ENCODE measurements at regions not wholly inside any gene's neighbourhood (a gene's known extent, or its start where the extent isn't known, plus 50 kb on each side); places are given as distances from the start of the nearest gene placed in this dataset.

GRCh38 chr18:43622024-43622423 is 344.7 kb upstream of the SYT4 start:
- H4K20me1 ChIP-seq (ENCODE audit: control insufficient read depth, insufficient read depth, low read length, poor library complexity, severe bottlenecking), result no peaks in the 10 kb centered on the region
- no peaks in the 10 kb centered on the region for H3K4me1 Mint-ChIP-seq
- no peak overlapping the region for H3K9ac ChIP-seq (ENCODE audit: low read length)
- ChIA-PET POLR2A (no interaction called here), CTCF (interaction anchor here (0.8 to 7.5 kb wide), 6 partner anchors 14 to 1763 kb away, joined by 3 to 191 read pairs (median 4); no protein-coding TSS in a partner anchor)
- no peak overlapping the region for H3K27ac ChIP-seq (ENCODE audit: low read length in 2 of 2)
- no peaks in the 10 kb centered on the region for H3K4me1 ChIP-seq (ENCODE audit: control insufficient read depth in 2 of 2, insufficient read depth in 2 of 2, low read length in 2 of 2)
- H3K36me3 ChIP-seq (replicated peaks in 1 of 2; ENCODE audit: control extremely low read depth in 1 of 2, control insufficient read depth in 1 of 2, extremely low read depth in 1 of 2, insufficient read depth in 2 of 2, low read length in 1 of 2), result no peaks in the 10 kb centered on the region
- no peak overlapping the region for H3K27ac Mint-ChIP-seq
- TF ChIP-seq, protein P1, sequence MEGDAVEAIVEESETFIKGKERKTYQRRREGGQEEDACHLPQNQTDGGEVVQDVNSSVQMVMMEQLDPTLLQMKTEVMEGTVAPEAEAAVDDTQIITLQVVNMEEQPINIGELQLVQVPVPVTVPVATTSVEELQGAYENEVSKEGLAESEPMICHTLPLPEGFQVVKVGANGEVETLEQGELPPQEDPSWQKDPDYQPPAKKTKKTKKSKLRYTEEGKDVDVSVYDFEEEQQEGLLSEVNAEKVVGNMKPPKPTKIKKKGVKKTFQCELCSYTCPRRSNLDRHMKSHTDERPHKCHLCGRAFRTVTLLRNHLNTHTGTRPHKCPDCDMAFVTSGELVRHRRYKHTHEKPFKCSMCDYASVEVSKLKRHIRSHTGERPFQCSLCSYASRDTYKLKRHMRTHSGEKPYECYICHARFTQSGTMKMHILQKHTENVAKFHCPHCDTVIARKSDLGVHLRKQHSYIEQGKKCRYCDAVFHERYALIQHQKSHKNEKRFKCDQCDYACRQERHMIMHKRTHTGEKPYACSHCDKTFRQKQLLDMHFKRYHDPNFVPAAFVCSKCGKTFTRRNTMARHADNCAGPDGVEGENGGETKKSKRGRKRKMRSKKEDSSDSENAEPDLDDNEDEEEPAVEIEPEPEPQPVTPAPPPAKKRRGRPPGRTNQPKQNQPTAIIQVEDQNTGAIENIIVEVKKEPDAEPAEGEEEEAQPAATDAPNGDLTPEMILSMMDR (IDR thresholded peaks at IDR 0.05), result no peak
- TF ChIP-seq EZH2 (IDR thresholded peaks at IDR 0.05; ENCODE audit: borderline replicate concordance, insufficient read depth, low read depth, low read length, poor library complexity, severe bottlenecking), result no peak
- no peak overlapping the region for H3K4me2 ChIP-seq (replicated peaks; ENCODE audit: low read depth, low read length, poor library complexity, severe bottlenecking)
- no peak overlapping the region for H3K4me3 Mint-ChIP-seq
- DNase-seq, result no peak
- intact Hi-C loops (cut with micrococcal nuclease), result no loop called here
- no peak overlapping the region for H2AFZ ChIP-seq (ENCODE audit: insufficient read depth, low read depth, low read length, poor library complexity, severe bottlenecking)
- no peak for ATAC-seq (ENCODE audit: low read depth)
- no peaks in the 10 kb centered on the region for H3K9me3 ChIP-seq (ENCODE audit: control extremely low read depth in 1 of 3, control insufficient read depth in 2 of 3, insufficient read depth in 1 of 3, low read length in 2 of 3)
- H3K9me3 Mint-ChIP-seq (ENCODE audit: insufficient read depth), result no peaks in the 10 kb centered on the region
- peaks cover 14% of the 10 kb centered on the region for H3K27me3 Mint-ChIP-seq
- WGBS (ENCODE audit: insufficient coverage), result no CpG with 5 or more reads among the region's 3 CpGs
- H3K27me3 ChIP-seq (replicated peaks in 1 of 4; ENCODE audit: control extremely low read depth in 1 of 4, control insufficient read depth in 3 of 4, insufficient read depth in 4 of 4, low read length in 3 of 4), result no peaks in the 10 kb centered on the region
- no peaks in the 10 kb centered on the region for H3K79me2 ChIP-seq (ENCODE audit: control insufficient read depth, insufficient read depth, low read length)
- H3K4me3 ChIP-seq (ENCODE audit: control extremely low read depth in 1 of 5, extremely low read depth in 1 of 5, insufficient read depth in 1 of 5, low read depth in 2 of 5, low read length in 4 of 5), result no peak overlapping the region

DNA sequence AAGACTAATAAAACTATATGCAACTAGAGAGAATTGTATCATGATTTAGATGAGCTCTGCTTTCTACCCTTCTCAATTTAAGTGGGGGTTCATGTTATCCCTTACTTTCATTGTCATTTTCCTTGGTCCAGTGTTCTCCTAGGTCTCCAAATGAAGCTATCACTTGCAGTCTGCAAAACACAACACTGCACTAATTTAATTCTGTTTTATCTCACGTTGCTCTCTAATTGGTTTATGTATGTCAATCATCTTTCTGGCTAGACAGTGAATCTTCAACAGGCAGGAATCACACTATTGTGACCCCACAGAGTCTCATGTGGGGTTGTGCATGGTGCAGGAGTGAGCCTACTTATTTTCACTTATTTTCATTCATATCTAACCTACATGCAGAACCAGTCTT is 348.3 kb upstream of the SYT4 start:
- H3K27ac Mint-ChIP-seq, result no peak overlapping the region
- no peaks in the 10 kb centered on the region for H3K27me3 ChIP-seq (replicated peaks in 1 of 4; ENCODE audit: control extremely low read depth in 1 of 4, control insufficient read depth in 3 of 4, insufficient read depth in 4 of 4, low read length in 3 of 4)

More for the DNA sequence above, 348.3 kb upstream of the SYT4 start:
- Histone ChIP-seq H4K20me1 (ENCODE audit: control insufficient read depth, insufficient read depth, low read length, poor library complexity, severe bottlenecking) (no peaks in the 10 kb centered on the region), H3K79me2 (ENCODE audit: control insufficient read depth, insufficient read depth, low read length) (no peaks in the 10 kb centered on the region), H2AFZ (ENCODE audit: insufficient read depth, low read depth, low read length, poor library complexity, severe bottlenecking) (no peak overlapping the region), H3K4me1 (ENCODE audit: control insufficient read depth in 2 of 2, insufficient read depth in 2 of 2, low read length in 2 of 2) (no peaks in the 10 kb centered on the region), H3K4me3 (ENCODE audit: control extremely low read depth in 1 of 5, extremely low read depth in 1 of 5, insufficient read depth in 1 of 5, low read depth in 2 of 5, low read length in 4 of 5) (no peak overlapping the region), H3K27ac (ENCODE audit: low read length in 2 of 2) (no peak overlapping the region), H3K36me3 (replicated peaks in 1 of 2; ENCODE audit: control extremely low read depth in 1 of 2, control insufficient read depth in 1 of 2, extremely low read depth in 1 of 2, insufficient read depth in 2 of 2, low read length in 1 of 2) (no peaks in the 10 kb centered on the region), H3K9ac (ENCODE audit: low read length) (no peak overlapping the region), H3K4me2 (replicated peaks; ENCODE audit: low read depth, low read length, poor library complexity, severe bottlenecking) (no peak overlapping the region), H3K9me3 (ENCODE audit: control extremely low read depth in 1 of 3, control insufficient read depth in 2 of 3, insufficient read depth in 1 of 3, low read length in 2 of 3) (no peaks in the 10 kb centered on the region)
- DNase-seq (no peak), ATAC-seq (ENCODE audit: low read depth) (no peak)
- intact Hi-C loops (cut with micrococcal nuclease), result no loop called here
- no peaks in the 10 kb centered on the region for H3K9me3 Mint-ChIP-seq (ENCODE audit: insufficient read depth)
- H3K27me3 Mint-ChIP-seq, result peaks cover 21% of the 10 kb centered on the region
- ChIA-PET CTCF (interaction anchor here (7.5 kb wide), 1 partner anchor 1760 kb away, joined by 191 read pairs; no protein-coding TSS in a partner anchor), POLR2A (no interaction called here)
- TF ChIP-seq, protein P1 (IDR thresholded peaks at IDR 0.05), result no peak
- no peak for TF ChIP-seq EZH2 (IDR thresholded peaks at IDR 0.05; ENCODE audit: borderline replicate concordance, insufficient read depth, low read depth, low read length, poor library complexity, severe bottlenecking)
- H3K4me1 Mint-ChIP-seq, result no peaks in the 10 kb centered on the region
- 100% methylated on average over 1 of the region's 1 CpG for whole genome bisulfite sequencing (ENCODE audit: insufficient coverage)
- no peak overlapping the region for H3K4me3 Mint-ChIP-seq

Measured in B cell (primary cell).